SK-N-SH (cell line): ENCODE measurements at regions not wholly inside any gene's neighbourhood (a gene's known extent, or its start where the extent isn't known, plus 50 kb on each side); places are given as distances from the start of the nearest gene placed in this dataset.

Experiments
- CTCF ChIA-PET: fragments of 300-600, 350-600 bp; formaldehyde crosslinking; extraction: SDS; loops from one replicate; lab custom pipeline; 2021; lab: Yijun Ruan, JAX
- POLR2A ChIA-PET: fragments of 350-600 bp; sonication (Branson Sonifier 250); formaldehyde crosslinking; extraction: SDS; loops from one replicate; lab custom pipeline; 2020; ENCODE audit warnings: antibody characterized with exemption, inconsistent platforms; lab: Yijun Ruan, JAX
- DNase-seq: peaks from one replicate; pipeline ENCODE4 v3.0.0; 2012
- H2AFZ ChIP-seq: fragments of 200-600 bp; sonication (generic); 2 replicates; pipeline ENCODE4 v1.8.1; 2016; ENCODE audit warnings: antibody characterized with exemption, mild to moderate bottlenecking, low read depth
- H3F3A ChIP-seq: fragments of 200-600 bp; sonication (generic); replicated peaks from 2 replicates; pipeline ENCODE3; 2016; ENCODE audit warnings: antibody characterized with exemption, mild to moderate bottlenecking; ENCODE audit not compliant: insufficient read depth
- H3K27ac ChIP-seq, 2 experiments: fragments of 200-500 bp in 1 of 2; fragments of 200-600 bp in 1 of 2; sonication (Bioruptor generic) in 1 of 2; sonication (generic), shearing (Covaris generic) in 1 of 2; 2 replicates each; pipeline versions ENCODE4 v1.5.1 to v1.6.1; 2014 to 2016; ENCODE audit warnings: low read depth in 2 of 2, inconsistent platforms in 1 of 2, low read length in 1 of 2, mild to moderate bottlenecking in 1 of 2, mixed read lengths in 1 of 2
- H3K27me3 ChIP-seq: fragments of 200-600 bp; sonication (generic), shearing (Covaris generic); 2 replicates; pipeline ENCODE4 v1.6.1; 2016; ENCODE audit warnings: mixed run types; ENCODE audit not compliant: insufficient read depth
- H3K36me3 ChIP-seq, 2 experiments: fragments of 200-500 bp in 1 of 2; fragments of 200-600 bp in 1 of 2; sonication (Bioruptor generic) in 1 of 2; sonication (generic) in 1 of 2; replicated peaks in 1 of 2; 2 replicates each; pipeline versions ENCODE3 to v1.5.1; 2014 to 2016; ENCODE audit warnings: low read length in 1 of 2, mild to moderate bottlenecking in 1 of 2; ENCODE audit not compliant: insufficient read depth in 2 of 2, control insufficient read depth in 1 of 2
- H3K4me1 ChIP-seq, 2 experiments: fragments of 200-500 bp in 1 of 2; fragments of 200-600 bp in 1 of 2; sonication (Bioruptor generic) in 1 of 2; sonication (generic), shearing (Covaris generic) in 1 of 2; 2 replicates each; pipeline versions ENCODE4 v1.5.1 to v1.6.1; 2014 to 2016; ENCODE audit warnings: low read depth in 1 of 2, low read length in 1 of 2, mixed run types in 1 of 2; ENCODE audit not compliant: insufficient read depth in 2 of 2, control insufficient read depth in 1 of 2
- H3K4me2 ChIP-seq: fragments of 200-600 bp; sonication (generic), shearing (Covaris generic); 2 replicates; pipeline ENCODE4 v1.6.1; 2017; ENCODE audit warnings: mixed run types
- H3K4me3 ChIP-seq, 2 experiments: fragments of 200-500 bp in 1 of 2; fragments of 200-600 bp in 1 of 2; sonication (Bioruptor generic) in 1 of 2; sonication (generic), shearing (Covaris generic) in 1 of 2; 2 replicates each; pipeline versions ENCODE4 v1.5.1 to v1.8.1; 2014 to 2016; ENCODE audit warnings: low read depth in 2 of 2, inconsistent platforms in 1 of 2, low read length in 1 of 2, mild to moderate bottlenecking in 1 of 2, mixed read lengths in 1 of 2, moderate library complexity in 1 of 2
- H3K79me2 ChIP-seq: fragments of 200-600 bp; sonication (generic); 2 replicates; pipeline ENCODE4 v1.8.1; 2017; ENCODE audit warnings: mild to moderate bottlenecking; ENCODE audit not compliant: insufficient read depth
- H3K9ac ChIP-seq: fragments of 200-600 bp; sonication (generic); 2 replicates; pipeline ENCODE4 v1.6.1; 2017; ENCODE audit warnings: mixed run types
- H3K9me2 ChIP-seq: fragments of 200-600 bp; sonication (generic); 2 replicates; pipeline ENCODE4 v1.6.1; 2017; ENCODE audit warnings: mixed run types
- H3K9me3 ChIP-seq: fragments of 200-600 bp; sonication (generic); 2 replicates; pipeline ENCODE4 v1.6.1; 2017; ENCODE audit warnings: mixed run types, mild to moderate bottlenecking, moderate library complexity
- H4K20me1 ChIP-seq: fragments of 200-600 bp; sonication (generic); 2 replicates; pipeline ENCODE4 v1.6.1; 2017; ENCODE audit warnings: mild to moderate bottlenecking, mixed run types; ENCODE audit not compliant: insufficient read depth
- EP300 ChIP-seq, 2 experiments: IDR thresholded peaks; 2 replicates each; pipeline versions ENCODE4 v1.4.0 to v1.6.1; 2012; ENCODE audit warnings: borderline replicate concordance in 1 of 2, low read depth in 1 of 2, low read length in 1 of 2
- EZH2phosphoT487 ChIP-seq: fragments of 200-600 bp; sonication (generic); IDR thresholded peaks from 2 replicates; pipeline ENCODE4 v1.6.1; 2017; ENCODE audit warnings: low read depth, mixed run types, mild to moderate bottlenecking, antibody characterized with exemption, moderate library complexity, borderline replicate concordance
- MAX ChIP-seq: IDR thresholded peaks from 2 replicates; pipeline ENCODE4 v1.4.0; 2012; ENCODE audit warnings: low read depth
- MEF2A ChIP-seq: IDR thresholded peaks from 2 replicates; pipeline ENCODE4 v1.4.0; 2012; ENCODE audit warnings: low read depth, borderline replicate concordance
- MXI1 ChIP-seq: IDR thresholded peaks from 2 replicates; pipeline ENCODE4 v1.6.1; 2012; ENCODE audit warnings: mild to moderate bottlenecking, low read depth, low read length, improper control_type of control experiment
- NFIC ChIP-seq: IDR thresholded peaks from 2 replicates; pipeline ENCODE4 v1.4.0; 2012; ENCODE audit warnings: borderline replicate concordance
- RAD21 ChIP-seq: IDR thresholded peaks from 2 replicates; pipeline ENCODE4 v1.6.1; 2012; ENCODE audit warnings: mild to moderate bottlenecking, low read length
- RCOR1 ChIP-seq: fragments of 150-350 bp; IDR thresholded peaks from 2 replicates; pipeline ENCODE4 v1.6.1; 2017; ENCODE audit warnings: antibody characterized with exemption, low read length
- RXRA ChIP-seq: IDR thresholded peaks from 2 replicates; pipeline ENCODE4 v1.4.0; 2012; ENCODE audit warnings: low read depth, mild to moderate bottlenecking, borderline replicate concordance
- SIN3A ChIP-seq: IDR thresholded peaks from 2 replicates; pipeline ENCODE4 v1.6.1; 2012; ENCODE audit warnings: low read depth, mild to moderate bottlenecking, low read length, moderate library complexity, borderline replicate concordance
- SMC3 ChIP-seq: IDR thresholded peaks from 2 replicates; pipeline ENCODE4 v1.6.1; 2012; ENCODE audit warnings: low read depth, low read length, improper control_type of control experiment
- TAF1 ChIP-seq: IDR thresholded peaks from 2 replicates; pipeline ENCODE4 v1.6.1; 2012; ENCODE audit warnings: low read depth, mild to moderate bottlenecking, low read length, moderate library complexity, borderline replicate concordance
- TCF12 ChIP-seq: IDR thresholded peaks from 2 replicates; pipeline ENCODE4 v1.4.0; 2012
- TEAD4 ChIP-seq: IDR thresholded peaks from 2 replicates; pipeline ENCODE4 v1.4.0; 2012; ENCODE audit warnings: mild to moderate bottlenecking, borderline replicate concordance; ENCODE audit not compliant: insufficient read depth
- USF2 ChIP-seq: fragments of 150-350 bp; IDR thresholded peaks from 2 replicates; pipeline ENCODE4 v1.6.1; 2017; ENCODE audit warnings: antibody characterized with exemption, low read length, low read depth, borderline replicate concordance
- YY1 ChIP-seq: IDR thresholded peaks from 2 replicates; pipeline ENCODE4 v1.4.0; 2012; ENCODE audit warnings: low read depth, mild to moderate bottlenecking
- WGBS: methylation state at CpG from one replicate; pipeline ENCODE4 v1.1.6; 2017; ENCODE audit warnings: low lambda C conversion rate; 5-methylcytosine and 5-hydroxymethylcytosine counted together
- TF ChIP-seq, protein P1 (sequence below): IDR thresholded peaks from 2 replicates; pipeline ENCODE4; 2012

- no peaks in the 10 kb centered on the region for H3F3A ChIP-seq
- H3K9ac ChIP-seq: no peak overlapping the region
- no peak for TF ChIP-seq MXI1
- no peak for TF ChIP-seq EZH2phosphoT487
- no peak for TF ChIP-seq TEAD4
- no peak for TF ChIP-seq RXRA
- TF ChIP-seq RCOR1: no peak
- no peak for TF ChIP-seq RAD21
- no peak for TF ChIP-seq EP300 (IDR thresholded peaks at IDR 0.05; ENCODE audit: borderline replicate concordance in 1 of 2, low read depth in 1 of 2, low read length in 1 of 2)
- no peak for TF ChIP-seq USF2
- no peak for TF ChIP-seq SMC3
- TF ChIP-seq NFIC: no peak
- no peak for TF ChIP-seq YY1
- TF ChIP-seq MAX: no peak
- TF ChIP-seq TCF12: no peak
- no peak for TF ChIP-seq SIN3A
- TF ChIP-seq, protein P1, sequence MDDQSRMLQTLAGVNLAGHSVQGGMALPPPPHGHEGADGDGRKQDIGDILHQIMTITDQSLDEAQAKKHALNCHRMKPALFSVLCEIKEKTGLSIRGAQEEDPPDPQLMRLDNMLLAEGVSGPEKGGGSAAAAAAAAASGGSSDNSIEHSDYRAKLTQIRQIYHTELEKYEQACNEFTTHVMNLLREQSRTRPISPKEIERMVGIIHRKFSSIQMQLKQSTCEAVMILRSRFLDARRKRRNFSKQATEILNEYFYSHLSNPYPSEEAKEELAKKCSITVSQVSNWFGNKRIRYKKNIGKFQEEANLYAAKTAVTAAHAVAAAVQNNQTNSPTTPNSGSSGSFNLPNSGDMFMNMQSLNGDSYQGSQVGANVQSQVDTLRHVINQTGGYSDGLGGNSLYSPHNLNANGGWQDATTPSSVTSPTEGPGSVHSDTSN: no peak
- no peak for TF ChIP-seq MEF2A
- no peak for TF ChIP-seq TAF1
- WGBS: 35% methylated on average over 7 of the region's 12 CpGs
- no peak overlapping the region for H2AFZ ChIP-seq
- no peaks in the 10 kb centered on the region for H3K36me3 ChIP-seq
- no peaks in the 10 kb centered on the region for H3K9me3 ChIP-seq
- H3K4me2 ChIP-seq: no peak overlapping the region
- peaks cover 31% of the 10 kb centered on the region; the same call in 1 of the 2 replicates for H3K27me3 ChIP-seq
- no peaks in the 10 kb centered on the region for H4K20me1 ChIP-seq
- no peak overlapping the region for H3K27ac ChIP-seq
- POLR2A ChIA-PET: no interaction called here
- CTCF ChIA-PET: no interaction called here
- no peaks in the 10 kb centered on the region for H3K79me2 ChIP-seq
- H3K9me2 ChIP-seq: no peaks in the 10 kb centered on the region
- H3K4me3 ChIP-seq: no peak overlapping the region
- DNase-seq: no peak
- no peaks in the 10 kb centered on the region for H3K4me1 ChIP-seq
These were observed 116.8 kb upstream of the GATA6 start for GRCh38 chr18:22052405-22053105.
